Endothelial cell of umbilical vein (primary cell): ENCODE measurements at regions not wholly inside any gene's neighbourhood (a gene's known extent, or its start where the extent isn't known, plus 50 kb on each side); places are given as distances from the start of the nearest gene placed in this dataset.

Experiments used
- BruUV-seq: library from RNA; stranded (reverse); fragments of 400-500 nt; replicated peaks from 2 replicates; lab custom pipeline; 2021; lab: Mats Ljungman, UMichigan
- CTCF ChIA-PET: fragments of 300-600, 350-600 bp; sonication (Branson Sonifier 250); formaldehyde crosslinking; loops from one replicate; lab custom pipeline; 2021; ENCODE audit warnings: antibody characterized with exemption, inconsistent platforms; lab: Charles Lee
- POLR2A ChIA-PET: fragments of 300-600, 350-600 bp; sonication (Branson Sonifier 250); formaldehyde crosslinking; loops from one replicate; lab custom pipeline; 2021; ENCODE audit warnings: antibody characterized with exemption, inconsistent platforms; lab: Charles Lee
- DNase-seq: peaks from one replicate; pipeline ENCODE4 v3.0.0-alpha.2; 2011; ENCODE audit warnings: low read depth, low spot score
- FAIRE-seq: peaks from 2 replicates; lab custom pipeline; 2011; peaks lifted over from hg19 to GRCh38; lab: Jason Lieb, UNC
- H2AFZ ChIP-seq: 2 replicates; pipeline ENCODE4 v1.6.0; 2012; ENCODE audit warnings: low read depth, low read length, control low read depth, inconsistent platforms
- H3K27ac ChIP-seq: 2 replicates; pipeline ENCODE4 v1.5.1; 2011; ENCODE audit warnings: low read depth, mild to moderate bottlenecking, control low read depth, low read length, moderate library complexity; ENCODE audit not compliant: insufficient read depth
- H3K27me3 ChIP-seq, 2 experiments: 2 replicates each; pipeline versions ENCODE4 v1.6.0 to v1.6.1; 2011; ENCODE audit warnings: low read length in 2 of 2, mixed read lengths in 1 of 2; ENCODE audit not compliant: control insufficient read depth in 2 of 2, insufficient read depth in 2 of 2
- H3K36me3 ChIP-seq, 2 experiments: 2 replicates in 1 of 2; 3 replicates in 1 of 2; pipeline ENCODE4 v1.5.1; 2011; ENCODE audit warnings: low read length in 2 of 2, mild to moderate bottlenecking in 1 of 2, moderate library complexity in 1 of 2; ENCODE audit not compliant: control insufficient read depth in 2 of 2, insufficient read depth in 2 of 2; ENCODE audit errors: extremely low read depth in 1 of 2
- H3K4me1 ChIP-seq: 3 replicates; pipeline ENCODE4 v1.5.1; 2011; ENCODE audit warnings: mild to moderate bottlenecking, low read length; ENCODE audit not compliant: control insufficient read depth, insufficient read depth; ENCODE audit errors: extremely low read depth
- H3K4me2 ChIP-seq: 2 replicates; pipeline ENCODE4 v1.6.1; 2011; ENCODE audit warnings: low read length, control low read depth, mixed read lengths; ENCODE audit not compliant: insufficient read depth
- H3K4me3 ChIP-seq, 3 experiments: fragments of 200-600 bp in 1 of 3; sonication (generic), shearing (Covaris generic) in 1 of 3; replicated peaks in 1 of 3; 2 replicates each; pipeline ENCODE4 v1.5.1; 2011 to 2016; ENCODE audit warnings: control low read depth in 3 of 3, low read length in 3 of 3, mild to moderate bottlenecking in 2 of 3, inconsistent platforms in 1 of 3, low read depth in 1 of 3, moderate library complexity in 1 of 3; ENCODE audit not compliant: insufficient read depth in 1 of 3
- H3K79me2 ChIP-seq: 2 replicates; pipeline ENCODE4 v1.6.0; 2012; ENCODE audit warnings: low read length, inconsistent platforms; ENCODE audit not compliant: control insufficient read depth, insufficient read depth
- H3K9ac ChIP-seq: replicated peaks from 2 replicates; pipeline ENCODE3; 2011; ENCODE audit warnings: low read length, control low read depth; ENCODE audit not compliant: insufficient read depth; ENCODE audit errors: extremely low read depth
- H3K9me1 ChIP-seq: replicated peaks from 3 replicates; pipeline ENCODE4 v1.6.0; 2011; ENCODE audit warnings: mild to moderate bottlenecking, low read length; ENCODE audit not compliant: control insufficient read depth, insufficient read depth; ENCODE audit errors: extremely low read depth
- H3K9me3 ChIP-seq: replicated peaks from 2 replicates; pipeline ENCODE4 v1.5.1; 2012; ENCODE audit warnings: low read length, inconsistent platforms; ENCODE audit not compliant: control insufficient read depth, insufficient read depth
- H4K20me1 ChIP-seq: replicated peaks from 2 replicates; pipeline ENCODE3; 2011; ENCODE audit warnings: mild to moderate bottlenecking, low read length; ENCODE audit not compliant: control insufficient read depth, insufficient read depth; ENCODE audit errors: extremely low read depth
- CTCF ChIP-seq, 2 donors: IDR thresholded peaks; 1 replicate in 1 of 2; 2 replicates in 1 of 2; pipeline ENCODE4 v1.5.1; 2011; ENCODE audit warnings: low read length in 2 of 2, mild to moderate bottlenecking in 2 of 2, moderate library complexity in 2 of 2, control low read depth in 1 of 2, inconsistent platforms in 1 of 2, low read depth in 1 of 2; ENCODE audit not compliant: insufficient read depth in 1 of 2; ENCODE audit errors: extremely low read depth in 1 of 2
- EZH2 ChIP-seq: IDR thresholded peaks from 2 replicates; pipeline ENCODE4 v1.6.1; 2012; ENCODE audit warnings: borderline replicate concordance, low read depth, mild to moderate bottlenecking, moderate library complexity, low read length, inconsistent platforms; ENCODE audit not compliant: severe bottlenecking
- FOS ChIP-seq: IDR thresholded peaks from 2 replicates; pipeline ENCODE4 v1.6.1; 2011; ENCODE audit warnings: mild to moderate bottlenecking, low read length, moderate library complexity, borderline replicate concordance; ENCODE audit not compliant: insufficient read depth
- GATA2 ChIP-seq: IDR thresholded peaks from 2 replicates; pipeline ENCODE4 v1.7.0; 2011; ENCODE audit warnings: low read depth, mild to moderate bottlenecking, moderate library complexity, mixed read lengths, low read length; ENCODE audit not compliant: insufficient read length, insufficient read depth
- JUN ChIP-seq: IDR thresholded peaks from 2 replicates; pipeline ENCODE4 v1.6.1; 2011; ENCODE audit warnings: borderline replicate concordance, low read depth; ENCODE audit not compliant: insufficient read length, insufficient read depth
- MAX ChIP-seq: IDR thresholded peaks from 2 replicates; pipeline ENCODE4 v1.6.1; 2011; ENCODE audit not compliant: insufficient read depth, insufficient read length
- MYC ChIP-seq: IDR thresholded peaks from one replicate; pipeline ENCODE4 v1.6.1; 2011; ENCODE audit warnings: mild to moderate bottlenecking, low read depth, low read length
- POLR2A ChIP-seq: IDR thresholded peaks from 2 replicates; pipeline ENCODE4 v1.6.1; 2012; ENCODE audit warnings: low read depth, mild to moderate bottlenecking, control low read depth, low read length
- POLR2AphosphoS5 ChIP-seq: IDR thresholded peaks from 2 replicates; pipeline ENCODE4 v1.6.1; 2012; ENCODE audit warnings: low read depth, mild to moderate bottlenecking, control low read depth, low read length, moderate library complexity; ENCODE audit not compliant: insufficient read depth
- dilution Hi-C: fragments of 300-500 bp; cut with MboI; formaldehyde crosslinking; loops from one replicate; pipeline ENCODE4 v1.15.0; 2019; ENCODE audit warnings: low sequenced_read_pairs; ENCODE audit not compliant: extremely low pct_ligation_motif_present
- intact Hi-C: fragments of 100-400 bp; cut with micrococcal nuclease; formaldehyde crosslinking; loops from one replicate; pipeline ENCODE4 v1.10.0; 2022

GRCh38 chr4:160202802-160203201, 1099.9 kb downstream of the RAPGEF2 start:
- Histone ChIP-seq H3K9ac (no peak overlapping the region), H3K4me3 (no peak overlapping the region), H3K79me2 (no peaks in the 10 kb centered on the region), H3K9me1 (no peaks in the 10 kb centered on the region), H2AFZ (no peak overlapping the region), H3K4me1 (no peaks in the 10 kb centered on the region), H3K9me3 (peaks cover 2% of the 10 kb centered on the region), H3K27me3 (no peaks in the 10 kb centered on the region), H3K4me2 (no peak overlapping the region), H3K27ac (no peak overlapping the region), H4K20me1 (no peaks in the 10 kb centered on the region), H3K36me3 (no peaks in the 10 kb centered on the region)
- FAIRE-seq (no peak), DNase-seq (no peak)
- no TSS peak for BruUV-seq
- intact Hi-C loops (no loop called here), dilution Hi-C loops (no loop called here)
- CTCF ChIA-PET: no interaction called here
- POLR2A ChIA-PET: no interaction called here
- no peak for TF ChIP-seq MAX
- TF ChIP-seq POLR2AphosphoS5: no peak
- TF ChIP-seq GATA2: no peak
- no peak for TF ChIP-seq JUN
- TF ChIP-seq FOS: no peak
- no peak for TF ChIP-seq MYC
- TF ChIP-seq POLR2A: no peak
- TF ChIP-seq EZH2: no peak
- TF ChIP-seq CTCF (IDR thresholded peaks at IDR 0.05; ENCODE audit: extremely low read depth in 1 of 2, insufficient read depth in 1 of 2, low read depth in 1 of 2, low read length in 2 of 2): no peak
